ENCODE measurements at regions not wholly inside any gene's neighbourhood (a gene's known extent, or its start where the extent isn't known, plus 50 kb on each side); places are given as distances from the start of the nearest gene placed in this dataset.

- no peak overlapping the region for H3K27ac ChIP-seq
- WGBS (ENCODE audit: low lambda C conversion rate, missing lambda C conversion rate) = 83% methylated on average over 3 of the region's 3 CpGs
- no peak for DNase-seq (ENCODE audit: low spot score)
- H3K9me2 ChIP-seq (replicated peaks; ENCODE audit: insufficient read depth) = no peaks in the 10 kb centered on the region
- no peaks in the 10 kb centered on the region for H4K20me1 ChIP-seq (ENCODE audit: insufficient read depth, poor library complexity, severe bottlenecking)
- no peaks in the 10 kb centered on the region for H3K4me1 ChIP-seq (ENCODE audit: insufficient read depth)
- no peak overlapping the region for H3K4me3 ChIP-seq
- H3K9me3 ChIP-seq (ENCODE audit: low read depth) = no peaks in the 10 kb centered on the region
- TF ChIP-seq CTCF (IDR thresholded peaks at IDR 0.05; ENCODE audit: poor library complexity) = no peak
- TF ChIP-seq EZH2phosphoT487 (IDR thresholded peaks at IDR 0.05; ENCODE audit: low read depth, severe bottlenecking, unreplicated experiment) = no peak
- TF ChIP-seq EZH2 (IDR thresholded peaks at IDR 0.05; ENCODE audit: borderline replicate concordance) = no peak
- H2AFZ ChIP-seq = no peak overlapping the region
- no peaks in the 10 kb centered on the region for H3K36me3 ChIP-seq (replicated peaks; ENCODE audit: insufficient read depth, low read depth)
- H3K79me2 ChIP-seq = no peaks in the 10 kb centered on the region
- no peak overlapping the region for H3K4me2 ChIP-seq
- no peaks in the 10 kb centered on the region for H3K27me3 ChIP-seq
Observed at GRCh38 chr3:72543246-72543645, 305.0 kb downstream of the SHQ1 start.

GRCh38 chr3:72542781-72543180 is 305.5 kb downstream of the SHQ1 start:
- Histone ChIP-seq H3K4me1 (ENCODE audit: insufficient read depth) (no peaks in the 10 kb centered on the region), H3K4me2 (no peak overlapping the region), H2AFZ (no peak overlapping the region), H3K79me2 (no peaks in the 10 kb centered on the region), H3K9me3 (ENCODE audit: low read depth) (no peaks in the 10 kb centered on the region), H3K27me3 (no peaks in the 10 kb centered on the region), H4K20me1 (ENCODE audit: insufficient read depth, poor library complexity, severe bottlenecking) (no peaks in the 10 kb centered on the region), H3K4me3 (no peak overlapping the region), H3K27ac (no peak overlapping the region), H3K36me3 (replicated peaks; ENCODE audit: insufficient read depth, low read depth) (no peaks in the 10 kb centered on the region), H3K9me2 (replicated peaks; ENCODE audit: insufficient read depth) (no peaks in the 10 kb centered on the region)
- TF ChIP-seq EZH2 (IDR thresholded peaks at IDR 0.05; ENCODE audit: borderline replicate concordance) (no peak), EZH2phosphoT487 (IDR thresholded peaks at IDR 0.05; ENCODE audit: low read depth, severe bottlenecking, unreplicated experiment) (no peak), CTCF (IDR thresholded peaks at IDR 0.05; ENCODE audit: poor library complexity) (no peak)
- DNase-seq (ENCODE audit: low spot score) = no peak
- WGBS (ENCODE audit: low lambda C conversion rate, missing lambda C conversion rate) = 75% methylated on average over 6 of the region's 6 CpGs

- 88% methylated on average over 5 of the region's 5 CpGs for WGBS (ENCODE audit: low lambda C conversion rate, missing lambda C conversion rate)
Observed at GRCh38 chr3:72539856-72540255, 308.4 kb downstream of the SHQ1 start.

More at GRCh38 chr3:72539856-72540255, 308.4 kb downstream of the SHQ1 start:
- Histone ChIP-seq H3K27me3 (no peaks in the 10 kb centered on the region), H3K9me2 (replicated peaks; ENCODE audit: insufficient read depth) (no peaks in the 10 kb centered on the region), H3K4me3 (no peak overlapping the region), H3K4me1 (ENCODE audit: insufficient read depth) (no peaks in the 10 kb centered on the region), H2AFZ (no peak overlapping the region), H3K27ac (no peak overlapping the region), H3K4me2 (no peak overlapping the region), H4K20me1 (ENCODE audit: insufficient read depth, poor library complexity, severe bottlenecking) (no peaks in the 10 kb centered on the region), H3K36me3 (replicated peaks; ENCODE audit: insufficient read depth, low read depth) (no peaks in the 10 kb centered on the region), H3K9me3 (ENCODE audit: low read depth) (no peaks in the 10 kb centered on the region), H3K79me2 (no peaks in the 10 kb centered on the region)
- no peak for DNase-seq (ENCODE audit: low spot score)
- TF ChIP-seq EZH2 (IDR thresholded peaks at IDR 0.05; ENCODE audit: borderline replicate concordance) = no peak
- TF ChIP-seq EZH2phosphoT487 (IDR thresholded peaks at IDR 0.05; ENCODE audit: low read depth, severe bottlenecking, unreplicated experiment) = no peak
- no peak for TF ChIP-seq CTCF (IDR thresholded peaks at IDR 0.05; ENCODE audit: poor library complexity)

Measured in hepatocyte (in vitro differentiated cells).